Activated T-cell treated with anti-CD3 and anti-CD28 coated beads for 1 hour (primary cell): ENCODE measurements at regions not wholly inside any gene's neighbourhood (a gene's known extent, or its start where the extent isn't known, plus 50 kb on each side); places are given as distances from the start of the nearest gene placed in this dataset.

Experiments used
- DNase-seq: peaks from one replicate; pipeline ENCODE4 v3.0.0-alpha.2; 2020; ENCODE audit warnings: low read depth

DNA sequence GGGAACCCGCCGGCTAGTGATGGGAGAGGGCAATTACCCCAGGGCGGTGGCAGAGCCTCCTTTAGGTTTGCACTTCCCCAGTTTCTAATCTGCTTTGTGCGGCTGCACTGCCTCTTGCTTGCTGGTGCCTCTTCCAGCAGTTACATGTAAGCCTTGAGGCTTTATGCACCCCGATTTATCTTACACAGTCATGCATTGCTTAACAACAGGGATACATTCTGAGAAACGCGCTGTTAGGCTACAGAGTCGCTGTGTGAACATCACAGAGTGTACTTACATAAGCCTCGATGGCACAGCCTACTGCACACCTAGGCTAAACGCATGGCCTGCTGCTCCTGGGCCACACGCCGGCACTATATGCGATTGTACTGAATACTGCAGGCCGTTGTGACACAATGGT, 155.6 kb upstream of the MKI67 start:
- no peak for DNase-seq

- DNase-seq = no peak
Observed at GRCh38 chr10:128286141-128286761, 160.0 kb upstream of the MKI67 start.

DNA sequence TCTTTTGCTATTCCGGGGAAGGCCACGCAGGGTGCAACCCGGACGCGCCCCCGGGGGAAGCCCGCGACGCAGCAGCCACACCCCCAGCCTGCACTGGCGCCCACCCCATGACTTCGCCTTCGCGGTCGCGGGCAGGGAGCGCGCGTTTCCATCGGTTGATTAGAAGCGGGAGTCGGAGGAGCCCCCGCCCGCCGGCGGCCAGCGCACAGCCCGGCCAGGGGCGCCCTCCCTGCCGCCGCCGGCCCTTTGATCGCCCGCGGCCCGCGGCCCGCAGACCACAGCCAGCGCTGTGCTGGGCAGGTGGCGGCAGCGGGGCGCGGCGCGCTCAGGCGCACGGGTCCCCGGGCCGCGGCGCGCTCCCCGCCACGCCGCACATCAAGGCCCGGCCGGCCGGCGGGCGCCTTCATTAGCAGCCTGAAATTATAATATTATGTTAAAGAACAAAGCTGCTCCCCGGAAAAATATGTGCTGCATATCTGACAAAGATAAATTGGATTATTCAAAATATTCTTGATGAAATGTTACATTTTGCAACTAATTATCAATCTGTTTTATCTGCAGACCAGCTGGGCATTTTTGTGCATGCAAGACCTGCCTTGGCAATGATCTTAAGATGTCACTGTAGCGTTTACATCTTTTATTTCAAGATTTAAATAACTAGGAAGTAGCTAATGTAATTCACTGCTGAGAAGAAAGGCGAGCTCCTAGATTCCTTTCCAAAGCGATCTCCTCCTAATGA, 160.7 kb upstream of the MKI67 start:
- no peak for DNase-seq

GRCh38 chr10:128287921-128288320, 161.7 kb upstream of the MKI67 start:
- DNase-seq = no peak

GRCh38 chr10:128289621-128290020, 163.4 kb upstream of the MKI67 start:
- no peak for DNase-seq

DNA sequence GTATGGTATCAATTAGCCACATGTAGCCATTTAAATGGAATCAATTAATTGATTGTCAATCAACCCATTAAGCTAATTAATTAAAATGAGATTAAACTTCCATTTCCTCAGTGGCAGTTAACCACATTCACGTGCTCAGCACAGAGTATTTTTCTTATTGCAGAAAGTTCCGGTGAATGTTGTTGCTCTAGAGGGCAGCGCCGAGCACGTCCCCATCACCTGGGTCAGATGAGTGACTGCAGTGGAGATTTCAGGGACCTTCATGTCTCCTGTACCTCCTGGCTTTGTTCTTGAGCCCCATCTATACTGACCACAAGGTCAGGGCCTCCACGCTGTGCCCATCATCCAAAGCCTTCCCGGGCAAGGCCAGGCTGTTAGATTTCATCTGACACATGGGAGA, 168.8 kb upstream of the MKI67 start:
- DNase-seq = no peak

- DNase-seq = no peak
Observed at GRCh38 chr10:128296253-128297007, 170.2 kb upstream of the MKI67 start.

GRCh38 chr10:128297709-128298378, 171.6 kb upstream of the MKI67 start:
- no peak for DNase-seq

- no peak for DNase-seq
Observed at GRCh38 chr10:128298587-128298986, 172.4 kb upstream of the MKI67 start.

GRCh38 chr10:128300290-128300824, 174.1 kb upstream of the MKI67 start:
- DNase-seq = no peak

GRCh38 chr10:128301051-128301450, 174.8 kb upstream of the MKI67 start:
- DNase-seq = no peak

DNA sequence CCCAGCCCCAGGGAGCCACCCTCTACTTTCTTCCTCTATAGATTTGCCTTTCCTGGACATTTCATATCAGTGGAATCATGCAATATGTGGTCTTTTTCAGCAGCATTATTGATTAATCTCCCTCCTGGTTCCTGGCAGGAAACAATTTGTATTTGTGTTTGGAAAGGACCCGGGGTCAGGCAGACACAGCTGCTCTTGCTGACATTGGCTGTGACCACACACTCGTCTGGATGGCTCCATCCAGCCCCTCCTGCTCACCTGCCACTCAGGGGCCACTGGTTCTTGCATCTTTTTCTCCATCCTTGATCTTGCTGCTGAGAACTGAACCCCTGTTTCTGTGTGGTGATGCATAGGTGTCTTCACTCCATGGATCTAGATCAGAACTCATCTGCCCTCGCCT, 176.6 kb upstream of the MKI67 start:
- DNase-seq = no peak

DNA sequence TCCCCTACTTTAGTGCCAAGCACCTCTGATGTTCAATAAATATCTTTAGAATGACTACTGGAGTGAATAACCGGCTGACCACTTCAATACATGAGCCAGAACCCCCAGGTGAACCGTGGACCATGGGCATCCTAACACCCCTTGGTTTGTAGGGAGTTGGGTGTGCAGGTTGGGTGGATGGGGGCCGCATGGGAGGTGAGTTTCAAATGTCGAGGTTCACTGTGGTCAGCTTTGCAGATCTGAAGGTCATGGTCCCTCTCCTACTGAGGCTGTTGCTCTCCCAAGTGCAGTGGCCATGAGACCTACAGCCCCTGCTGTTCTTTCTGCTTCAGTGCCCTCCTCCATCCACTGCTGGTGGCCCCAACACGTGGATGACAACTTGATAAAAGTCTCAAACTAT, 178.0 kb upstream of the MKI67 start:
- DNase-seq = no peak

DNA sequence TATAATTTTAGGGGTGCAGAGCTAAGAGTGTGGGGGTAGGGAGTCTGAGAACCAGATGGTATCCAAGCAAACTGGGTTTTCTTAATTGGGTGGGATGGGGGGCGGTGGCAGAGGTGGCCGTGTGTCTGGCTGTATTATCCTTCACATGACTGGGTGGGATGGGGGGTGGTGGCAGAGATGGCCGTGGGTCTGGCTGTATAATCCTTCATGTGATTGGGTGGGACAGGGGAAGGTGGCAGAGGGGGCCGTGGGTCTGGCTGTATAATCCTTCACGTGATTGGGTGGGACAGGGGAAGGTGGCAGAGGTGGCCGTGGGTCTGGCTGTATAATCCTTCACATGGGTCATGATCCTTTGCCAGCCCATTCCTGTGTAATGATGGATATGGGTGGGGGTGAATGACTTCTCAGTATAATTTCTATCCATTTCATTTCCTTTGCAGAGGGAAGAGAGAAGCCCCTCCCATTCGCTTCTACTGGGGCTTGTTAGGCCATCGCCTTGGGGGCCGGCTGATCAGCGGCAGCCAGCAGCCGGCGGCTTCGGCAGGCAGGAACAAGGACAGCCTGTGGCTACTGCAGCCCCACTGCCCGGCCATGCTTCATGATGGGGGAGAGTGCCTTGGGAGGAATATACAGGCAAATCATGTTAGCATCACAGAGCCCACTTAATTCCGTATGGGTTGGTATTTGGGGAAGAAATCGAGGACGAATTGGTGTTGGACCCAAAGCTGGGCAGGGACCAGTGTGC, 179.6 kb upstream of the MKI67 start:
- DNase-seq = no peak

DNA sequence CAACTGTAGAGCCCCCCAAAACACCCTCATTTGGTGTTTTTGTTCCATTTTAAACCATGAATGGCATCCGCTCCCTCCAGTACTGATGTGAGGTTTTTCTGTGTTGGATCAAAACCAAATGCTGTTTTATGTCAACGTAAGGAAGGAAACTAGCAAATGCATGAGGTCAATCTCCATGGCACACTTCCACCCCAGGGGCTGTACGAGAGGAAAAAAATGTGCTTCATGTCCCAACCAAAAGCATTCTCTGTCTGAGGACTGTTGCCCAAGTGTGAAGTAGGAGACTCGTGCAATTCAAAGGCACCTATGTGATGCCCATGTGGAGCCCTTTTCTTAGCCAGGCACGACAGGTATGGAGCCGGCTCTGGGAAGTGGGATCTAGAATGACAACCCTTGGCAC, 180.3 kb upstream of the MKI67 start:
- DNase-seq = no peak

DNA sequence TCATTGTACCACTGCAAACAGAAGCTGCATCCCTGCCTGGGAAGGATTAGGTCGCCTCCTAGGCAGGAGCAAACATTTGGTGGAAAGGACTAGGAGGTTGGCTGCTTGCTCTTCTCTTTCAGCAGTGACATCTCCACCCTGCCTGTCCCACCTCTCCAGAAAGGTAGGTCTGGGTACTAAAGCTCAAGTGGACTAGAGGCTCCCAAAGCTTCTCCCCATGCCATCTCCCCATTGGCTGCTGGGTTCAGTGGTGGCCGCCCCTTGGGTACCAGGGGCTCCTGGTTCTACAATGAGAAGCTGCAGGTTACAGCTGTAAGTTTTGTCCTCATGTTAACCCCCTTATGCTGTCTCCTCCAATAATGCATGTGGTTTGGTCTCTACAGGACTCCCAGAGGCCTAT, 180.7 kb upstream of the MKI67 start:
- DNase-seq = no peak

- no peak for DNase-seq
Observed at GRCh38 chr10:128307820-128308219, 181.6 kb upstream of the MKI67 start.

GRCh38 chr10:128310971-128311658, 184.9 kb upstream of the MKI67 start:
- DNase-seq = no peak

- no peak for DNase-seq
Observed at GRCh38 chr10:128312250-128312649, 186.0 kb upstream of the MKI67 start.

DNA sequence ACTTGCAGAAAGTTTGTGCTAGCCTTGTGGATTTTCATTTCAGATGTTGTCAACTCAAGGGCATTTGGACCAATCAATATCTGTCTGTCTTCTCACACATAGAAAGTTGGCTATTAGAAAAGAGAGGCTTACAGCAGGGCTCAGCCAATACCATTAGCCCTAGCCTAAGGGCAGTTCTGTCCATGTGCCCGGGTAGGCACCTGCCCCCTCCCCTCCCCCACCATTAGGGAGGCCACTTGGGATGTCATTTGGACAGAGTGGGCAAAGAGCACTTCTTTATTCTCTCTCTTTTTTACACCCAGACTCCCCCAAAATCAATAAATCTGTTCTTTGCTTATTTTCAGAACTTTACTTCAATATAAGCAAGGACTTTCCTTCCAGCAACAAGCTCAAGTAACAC, 188.5 kb upstream of the MKI67 start:
- no peak for DNase-seq

- DNase-seq = no peak
Observed at GRCh38 chr10:128316121-128316726, 190.0 kb upstream of the MKI67 start.
